M059J (cell line): ENCODE measurements at regions not wholly inside any gene's neighbourhood (a gene's known extent, or its start where the extent isn't known, plus 50 kb on each side); places are given as distances from the start of the nearest gene placed in this dataset.
A peak's percentile ranks its signal among the peaks of the same experiment; 100 is the strongest.

Source experiments
- DNase-seq: peaks from one replicate; pipeline ENCODE4 v3.0.0-alpha.2; 2012; ENCODE audit warnings: low read depth

GRCh38 chr2:39996653-39997080, 217.6 kb upstream of the THUMPD2 start:
- DNase-seq, result peak; percentile 96

GRCh38 chr2:39995005-39995737, 216.1 kb upstream of the THUMPD2 start:
- DNase-seq, result no peak

- DNase-seq, result peak; percentile 77
These were observed 215.1 kb upstream of the THUMPD2 start for GRCh38 chr2:39994151-39994550.

- no peak for DNase-seq
These were observed 212.2 kb upstream of the THUMPD2 start for GRCh38 chr2:39991298-39991697.

GRCh38 chr2:39990335-39990900, 211.4 kb upstream of the THUMPD2 start:
- peak; percentile 15 for DNase-seq

GRCh38 chr2:39989888-39990287, 210.8 kb upstream of the THUMPD2 start:
- no peak for DNase-seq

- DNase-seq, result no peak
These were observed 202.8 kb upstream of the THUMPD2 start for GRCh38 chr2:39981883-39982311.

GRCh38 chr2:39975476-39976020, 196.5 kb upstream of the THUMPD2 start:
- DNase-seq, result no peak

GRCh38 chr2:39968037-39968436, 189.0 kb upstream of the THUMPD2 start:
- no peak for DNase-seq

- DNase-seq, result peak; percentile 52
These were observed 181.6 kb upstream of the THUMPD2 start for GRCh38 chr2:39960681-39961080.

- DNase-seq, result peak; percentile 36
These were observed 175.3 kb upstream of the THUMPD2 start for GRCh38 chr2:39954346-39954745.

- peak; percentile 15 for DNase-seq
These were observed 170.1 kb upstream of the THUMPD2 start for GRCh38 chr2:39949131-39949530.

- peak; percentile 64 for DNase-seq
These were observed 169.1 kb upstream of the THUMPD2 start for GRCh38 chr2:39948016-39948719.

- peak; percentile 30 for DNase-seq
These were observed 168.4 kb upstream of the THUMPD2 start for GRCh38 chr2:39947294-39948015.

- DNase-seq, result peak; percentile 58
These were observed 163.9 kb upstream of the THUMPD2 start for GRCh38 chr2:39942950-39943349.

- peak; percentile 88 for DNase-seq
These were observed 159.2 kb upstream of the THUMPD2 start for GRCh38 chr2:39938035-39938835.

- no peak for DNase-seq
These were observed 158.6 kb upstream of the THUMPD2 start for GRCh38 chr2:39937621-39938020.

GRCh38 chr2:39934851-39935250, 155.8 kb upstream of the THUMPD2 start:
- no peak for DNase-seq

GRCh38 chr2:39933196-39933595, 154.1 kb upstream of the THUMPD2 start:
- no peak for DNase-seq

GRCh38 chr2:39932198-39932597, 153.1 kb upstream of the THUMPD2 start:
- peak; percentile 27 for DNase-seq
